LHCN-M2 (cell line): ENCODE measurements at regions not wholly inside any gene's neighbourhood (a gene's known extent, or its start where the extent isn't known, plus 50 kb on each side); places are given as distances from the start of the nearest gene placed in this dataset.

Source experiments
- DNase-seq: peaks from one replicate; pipeline ENCODE4 v3.0.0-alpha.2; 2012; ENCODE audit warnings: low read depth

DNA sequence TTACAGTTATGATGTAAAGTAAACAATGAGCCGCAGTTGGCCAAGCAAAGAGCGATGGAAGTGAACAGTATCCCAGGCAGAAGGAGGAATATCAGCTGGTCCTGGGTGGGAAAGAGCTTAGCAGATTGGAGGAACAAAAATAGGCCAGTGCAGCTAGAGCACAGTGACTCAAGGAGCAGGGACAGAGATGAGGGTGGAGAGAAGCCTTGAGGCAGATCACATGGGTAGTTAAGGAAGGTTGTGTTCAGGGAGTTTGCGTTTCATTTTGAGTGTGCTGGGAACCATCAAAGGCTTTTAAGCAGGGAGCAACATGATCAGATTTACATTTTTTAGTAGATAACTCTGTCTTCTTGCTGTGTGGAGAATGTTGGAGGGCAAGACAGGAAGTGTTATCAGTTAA, 113.6 kb downstream of the OAT start:
- DNase-seq = no peak

DNA sequence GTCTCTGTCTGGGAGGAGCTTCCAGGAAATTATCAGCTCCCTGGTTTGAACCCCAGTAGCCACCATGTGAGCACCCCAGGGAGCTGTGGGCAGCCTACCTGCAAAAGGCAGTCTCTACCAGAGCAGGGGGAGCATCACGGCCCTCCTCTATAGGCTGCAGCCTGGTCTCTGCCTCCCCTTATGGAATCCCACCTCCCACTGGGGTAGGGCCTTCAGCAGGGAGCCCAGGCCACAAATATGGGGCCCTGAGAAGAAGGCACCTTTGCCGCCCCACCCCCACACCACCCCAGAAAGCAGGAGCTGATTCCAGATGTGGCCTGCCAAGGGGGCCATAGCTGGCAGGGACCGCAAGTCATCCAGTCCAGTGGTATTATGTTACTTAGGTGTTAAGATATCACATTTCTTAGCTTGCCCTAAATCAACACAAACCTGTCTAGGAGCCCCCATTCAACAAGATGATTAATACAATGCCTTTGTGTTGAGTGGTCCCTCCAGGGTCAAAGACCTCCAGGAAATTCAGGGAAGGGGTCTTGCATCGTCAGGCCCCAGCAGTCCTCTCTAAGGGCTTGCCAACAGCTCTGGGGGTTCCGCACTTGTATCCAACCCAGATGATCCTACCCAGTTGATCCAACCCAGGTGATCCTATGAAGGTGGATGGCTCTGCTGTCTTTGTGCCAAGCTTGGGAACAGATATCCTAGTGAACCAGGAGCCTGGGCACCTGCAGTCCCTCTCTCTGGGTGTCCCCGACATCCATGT, 114.9 kb downstream of the OAT start:
- no peak for DNase-seq

DNA sequence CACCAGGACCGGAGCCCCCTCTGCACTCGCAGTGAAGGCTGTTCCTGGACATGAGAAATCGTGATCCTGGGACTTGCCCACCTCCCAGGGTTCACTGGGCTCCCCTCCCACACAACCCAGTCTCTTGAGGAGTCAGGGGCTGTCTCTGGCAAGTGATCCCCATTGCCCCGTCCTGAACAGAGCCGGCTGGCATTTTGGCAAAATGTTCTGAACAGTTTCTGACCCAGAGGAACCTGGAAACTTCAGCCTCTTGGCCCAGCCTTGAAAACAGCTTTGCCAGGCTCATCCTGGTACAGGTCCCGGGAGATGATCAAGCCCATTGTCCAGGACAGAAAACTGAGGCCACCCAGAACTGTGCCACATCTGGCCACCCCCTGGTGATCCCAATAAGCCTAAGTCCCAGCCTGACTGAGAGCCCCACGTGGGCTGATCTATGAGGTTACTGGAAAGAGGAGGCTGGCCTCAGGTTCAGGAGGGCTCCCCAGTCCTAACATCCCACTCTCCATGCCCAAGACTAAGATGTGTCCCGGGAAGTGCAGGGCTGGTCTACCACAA, 115.7 kb downstream of the OAT start:
- DNase-seq = no peak

DNA sequence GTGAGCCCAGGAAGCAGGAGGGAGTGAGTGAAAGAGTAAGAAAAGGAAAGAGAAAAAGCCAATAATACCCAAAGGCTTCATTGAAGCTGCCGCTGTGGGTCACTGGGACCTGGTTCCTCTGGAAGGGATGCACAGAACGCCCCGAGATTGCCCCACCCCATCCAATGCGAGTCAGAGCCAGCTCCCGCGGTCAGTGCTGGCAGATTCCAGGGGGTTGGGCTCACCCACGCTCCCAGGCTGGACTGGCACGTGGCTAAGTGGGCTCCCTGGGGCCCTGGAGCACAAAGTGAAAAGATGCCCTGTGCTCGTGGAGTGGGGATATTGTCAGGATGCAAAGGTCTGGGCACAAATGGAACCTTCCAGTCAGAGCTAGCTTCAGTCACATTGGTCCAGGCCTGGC, 117.0 kb downstream of the OAT start:
- peak; percentile 69 for DNase-seq

DNA sequence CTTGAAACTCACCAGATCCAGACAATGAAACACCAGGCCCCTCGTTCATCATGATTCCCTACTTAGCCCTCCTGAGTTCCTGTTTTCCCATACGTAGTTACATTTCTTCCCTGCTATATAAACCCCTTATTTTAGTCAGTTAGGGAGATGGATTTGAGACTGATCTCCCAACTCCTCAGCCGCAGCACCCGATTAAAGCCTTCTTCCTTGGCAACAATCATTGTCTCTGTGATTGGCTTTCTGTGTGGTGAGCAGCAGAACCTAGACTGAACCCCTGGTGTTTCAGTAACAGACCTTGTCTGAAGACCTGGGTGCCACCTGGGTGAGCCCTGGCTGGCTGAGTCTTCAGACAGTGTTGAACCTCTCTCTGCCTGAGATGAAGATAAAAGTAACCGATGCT, 118.0 kb downstream of the OAT start:
- no peak for DNase-seq

DNA sequence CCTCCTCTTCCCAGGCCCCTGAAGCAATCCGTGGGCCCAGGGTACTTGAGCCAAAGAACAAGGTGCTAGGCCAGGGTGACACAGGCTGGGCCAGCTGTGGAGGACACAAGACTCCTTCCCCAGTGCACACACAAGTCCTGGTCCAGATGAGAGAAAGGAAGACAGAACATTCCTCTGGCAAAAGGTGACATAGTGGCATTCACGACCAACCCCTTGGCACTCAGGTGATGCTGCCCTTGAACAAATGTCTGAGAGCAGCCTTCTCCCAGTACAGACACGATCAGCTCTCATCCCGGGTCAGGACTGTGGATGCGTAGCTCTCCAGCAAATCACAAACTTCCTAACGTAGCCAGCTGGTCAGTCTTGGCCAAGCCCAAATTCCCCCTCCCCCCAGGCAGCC, 118.5 kb downstream of the OAT start:
- DNase-seq = no peak

DNA sequence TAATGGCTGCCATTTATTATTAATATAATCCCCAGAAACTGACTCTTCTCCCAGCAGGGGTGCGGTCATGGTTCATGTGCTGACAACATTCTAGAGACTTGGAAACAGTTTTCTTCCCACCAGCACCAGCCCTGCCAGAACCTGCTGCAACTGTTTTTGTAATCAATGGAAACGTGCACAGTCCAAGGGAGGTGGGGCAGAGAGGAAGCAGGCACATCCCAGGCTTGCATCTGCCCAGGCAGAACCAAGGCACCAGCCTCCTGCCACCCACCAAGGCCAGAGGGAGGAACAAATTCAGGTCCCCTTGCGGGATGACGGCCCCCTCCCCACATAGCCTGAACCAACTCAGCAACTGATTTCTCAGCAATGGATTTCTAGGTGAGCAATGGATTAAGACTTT, 119.0 kb downstream of the OAT start:
- no peak for DNase-seq

DNA sequence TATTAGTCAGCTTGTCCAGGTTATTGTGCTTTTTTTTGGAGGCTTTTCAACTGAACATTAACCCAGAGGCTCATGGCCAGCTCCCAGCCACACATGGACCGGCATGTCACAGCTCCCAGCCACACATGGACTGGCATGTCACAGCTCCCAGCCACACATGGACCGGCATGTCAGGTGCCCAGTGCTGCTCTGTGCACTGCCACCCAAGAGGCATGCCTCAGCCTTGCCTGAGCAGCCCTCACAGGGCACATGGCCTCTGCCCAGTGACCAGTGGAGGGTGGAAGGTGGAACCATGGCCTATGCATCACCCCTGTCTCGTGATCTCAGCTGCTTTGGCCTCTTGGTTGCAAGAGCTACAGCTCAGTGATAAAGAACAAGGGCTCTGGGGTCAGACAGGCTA, 119.8 kb downstream of the OAT start:
- DNase-seq = no peak

DNA sequence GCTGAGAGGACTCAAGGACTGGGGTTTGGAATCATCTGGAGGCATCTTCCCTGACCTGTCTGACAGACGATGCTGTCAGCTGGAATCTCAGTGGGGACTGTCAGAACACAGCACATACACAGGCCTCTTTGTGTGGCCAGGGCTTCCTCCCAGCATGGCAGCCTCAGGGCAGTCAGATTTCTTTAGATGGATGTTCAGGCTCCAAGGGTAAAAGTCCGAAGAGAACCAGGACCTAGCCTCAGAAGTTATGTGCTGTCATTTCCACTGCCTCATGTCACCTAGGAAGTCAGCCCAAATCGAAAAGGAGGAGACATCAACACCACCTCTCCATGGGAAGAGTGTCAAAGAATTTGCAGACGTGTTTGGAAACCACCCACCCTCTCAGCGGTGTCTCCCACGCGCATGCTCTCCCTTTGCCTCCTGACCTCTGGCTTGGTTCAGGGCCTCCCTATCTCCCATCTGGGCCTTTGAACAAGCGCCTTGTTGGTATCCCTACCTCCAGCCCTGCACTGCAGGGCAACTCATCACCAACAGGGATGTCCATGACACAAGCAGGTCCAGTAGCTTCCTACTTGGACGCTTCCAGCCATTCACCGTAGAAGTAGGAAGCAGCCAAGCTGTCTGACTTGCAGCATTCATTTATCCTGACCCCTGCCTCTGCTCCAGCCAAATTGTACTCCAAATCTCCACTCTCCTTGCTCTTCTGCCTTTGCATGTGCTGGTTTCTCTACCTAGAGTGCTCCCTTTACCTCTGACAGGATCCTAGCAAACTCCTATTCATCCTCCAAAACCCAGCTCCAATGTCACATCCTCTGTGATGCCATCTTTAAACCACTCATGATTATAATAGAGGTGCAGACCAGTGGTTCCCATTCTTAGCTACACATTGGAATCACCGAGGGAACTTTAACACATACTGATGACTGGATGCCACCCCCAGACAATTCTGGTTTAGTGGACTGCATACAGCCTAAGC, 121.6 kb downstream of the OAT start:
- no peak for DNase-seq

DNA sequence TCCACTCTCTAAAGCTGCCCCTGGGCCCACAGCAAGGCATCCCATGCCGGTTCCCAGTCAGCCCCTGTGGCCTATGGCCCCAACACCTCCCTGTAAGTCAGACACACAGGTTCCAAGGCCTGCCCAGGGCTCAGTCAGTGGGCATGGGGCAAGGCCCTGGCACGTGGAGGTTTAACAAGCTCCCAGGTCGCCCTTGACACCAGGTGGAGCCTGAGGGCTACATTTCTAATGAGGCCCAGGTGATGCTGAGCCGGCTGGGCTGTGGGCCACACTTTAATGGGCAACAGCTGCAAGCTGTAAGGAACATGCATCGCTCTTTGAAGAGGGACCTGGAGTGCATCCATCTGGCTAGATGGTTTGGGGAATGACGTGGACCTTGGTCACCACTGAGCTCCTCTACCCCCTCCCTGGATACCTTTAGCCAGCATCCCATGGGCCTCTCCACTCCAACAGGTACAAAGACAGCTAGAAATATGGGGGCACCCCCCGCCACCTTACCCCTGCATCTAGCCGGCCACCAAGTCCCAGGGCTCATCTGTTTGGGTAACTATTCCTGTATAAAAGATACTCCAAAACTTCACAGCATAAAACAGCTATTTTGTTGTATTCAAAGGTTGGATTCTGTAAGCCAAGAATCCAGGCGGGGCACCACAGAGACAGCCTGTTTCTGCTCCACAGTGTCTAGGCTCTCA, 122.5 kb downstream of the OAT start:
- peak; percentile 44 for DNase-seq

DNA sequence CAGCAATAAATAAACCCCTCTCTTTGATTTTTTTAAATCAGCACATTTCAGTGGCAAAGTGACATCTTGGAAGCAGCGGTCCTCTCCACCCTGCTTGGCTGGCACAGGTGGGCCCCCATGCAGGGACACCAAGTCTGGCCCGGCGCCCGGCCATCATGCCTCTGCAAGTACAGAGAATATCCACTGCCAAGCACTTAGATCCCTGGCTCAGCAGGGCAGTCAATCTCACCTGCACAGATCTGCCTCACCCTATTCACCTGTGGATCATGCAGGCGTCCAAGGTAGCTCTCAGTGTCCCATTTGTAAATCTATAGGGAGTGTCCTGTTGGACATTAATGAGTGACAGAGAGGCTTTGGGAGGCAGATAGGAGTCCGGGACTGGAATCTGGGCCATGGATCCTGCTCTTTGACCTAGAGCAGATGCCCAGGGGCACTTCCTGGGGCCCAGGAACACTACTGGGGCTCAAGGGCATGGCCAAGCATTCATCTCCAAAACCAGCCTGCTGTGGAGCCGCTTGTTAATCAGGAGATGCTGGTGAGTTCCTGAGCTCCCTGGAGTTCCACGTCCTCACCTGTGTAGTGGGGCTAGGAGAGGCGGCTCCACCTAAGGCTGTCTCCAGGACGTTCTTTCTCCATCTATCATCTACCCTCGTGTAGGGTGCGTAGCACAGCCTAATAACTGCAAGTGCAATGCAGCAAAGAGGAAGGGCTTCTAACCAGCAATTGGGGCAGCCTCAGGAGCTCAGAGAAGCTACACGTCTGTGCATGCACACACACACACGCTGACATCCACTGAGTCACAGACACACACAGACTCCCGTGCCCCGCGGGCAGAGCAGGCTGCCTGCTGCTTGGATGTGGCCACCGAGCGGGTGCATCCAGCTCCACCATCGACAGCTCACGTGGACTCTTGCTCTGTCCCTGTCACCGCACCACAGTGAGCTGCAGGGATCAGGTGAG, 123.6 kb downstream of the OAT start:
- no peak for DNase-seq

DNA sequence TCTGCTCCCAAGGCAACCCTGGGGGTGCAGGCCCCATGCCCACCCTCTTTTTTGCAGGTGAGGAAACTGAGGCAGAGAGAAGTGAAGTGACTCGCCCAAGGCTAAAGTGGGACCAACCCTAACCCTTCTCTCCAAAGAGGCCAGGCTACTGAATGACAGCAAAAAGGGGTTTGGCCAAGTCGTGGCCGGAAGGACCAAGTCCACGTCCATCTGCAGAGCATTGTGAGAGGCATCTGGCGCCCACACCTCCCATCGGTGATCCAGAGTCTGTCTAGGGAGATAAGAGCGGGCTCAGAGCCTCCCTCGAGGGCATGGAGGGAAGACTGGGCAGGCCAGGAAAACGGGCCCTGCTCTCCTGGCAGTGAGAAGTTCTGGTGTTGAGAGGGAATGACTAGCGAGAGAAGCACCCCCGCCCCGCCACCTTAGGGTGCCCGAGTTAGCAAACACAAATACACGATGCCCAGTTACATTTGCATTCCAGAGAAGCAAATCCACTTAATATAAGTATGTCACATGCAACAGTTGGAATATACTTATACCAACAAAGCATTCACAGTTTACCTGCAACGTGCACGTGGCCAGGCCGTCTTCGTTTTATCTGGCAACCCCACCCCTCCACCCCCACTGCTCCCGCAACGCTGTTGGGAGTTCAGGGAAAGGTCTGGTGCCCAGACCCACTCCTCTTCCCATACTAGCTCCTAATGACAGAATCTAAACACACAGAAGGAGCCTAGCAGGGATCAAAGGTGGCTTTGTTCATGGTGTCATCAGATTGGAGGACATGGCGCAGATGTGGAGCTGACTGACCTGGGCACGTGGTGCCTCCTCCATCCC, 124.9 kb downstream of the OAT start:
- DNase-seq = no peak

DNA sequence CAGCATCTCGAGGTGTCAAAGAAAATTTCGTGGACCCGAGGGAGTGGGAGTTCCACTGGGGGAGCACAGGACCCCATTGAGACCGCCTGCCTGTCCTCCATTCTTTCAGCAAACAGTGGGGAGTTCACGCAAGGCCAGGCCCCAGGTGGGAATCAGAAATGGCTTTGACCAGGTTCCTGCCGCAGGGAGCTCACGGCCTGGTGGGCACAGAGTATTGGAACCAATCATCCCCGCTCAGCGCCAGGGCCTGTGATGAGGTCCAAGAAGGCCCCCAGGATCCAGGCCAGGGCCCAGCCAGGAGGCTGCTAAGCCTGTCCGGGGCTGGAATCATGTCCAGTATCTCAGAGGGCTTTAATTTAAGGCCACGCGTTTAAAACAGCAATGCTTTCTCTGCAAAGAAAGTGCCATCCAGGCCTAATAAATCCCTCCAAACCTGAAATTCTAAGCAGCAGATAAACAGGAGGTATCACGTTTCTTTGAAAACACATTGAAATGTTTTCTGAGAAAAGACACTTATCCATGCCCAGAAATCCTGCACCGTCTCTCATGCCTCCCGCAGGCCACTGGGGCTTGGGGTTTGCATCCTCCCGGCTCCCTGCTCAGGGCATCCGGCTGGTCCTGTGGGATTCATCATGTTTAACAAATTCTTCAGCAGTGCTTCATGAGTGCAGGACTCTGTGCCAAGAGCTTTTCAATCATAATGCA, 125.7 kb downstream of the OAT start:
- peak; percentile 86 for DNase-seq

DNA sequence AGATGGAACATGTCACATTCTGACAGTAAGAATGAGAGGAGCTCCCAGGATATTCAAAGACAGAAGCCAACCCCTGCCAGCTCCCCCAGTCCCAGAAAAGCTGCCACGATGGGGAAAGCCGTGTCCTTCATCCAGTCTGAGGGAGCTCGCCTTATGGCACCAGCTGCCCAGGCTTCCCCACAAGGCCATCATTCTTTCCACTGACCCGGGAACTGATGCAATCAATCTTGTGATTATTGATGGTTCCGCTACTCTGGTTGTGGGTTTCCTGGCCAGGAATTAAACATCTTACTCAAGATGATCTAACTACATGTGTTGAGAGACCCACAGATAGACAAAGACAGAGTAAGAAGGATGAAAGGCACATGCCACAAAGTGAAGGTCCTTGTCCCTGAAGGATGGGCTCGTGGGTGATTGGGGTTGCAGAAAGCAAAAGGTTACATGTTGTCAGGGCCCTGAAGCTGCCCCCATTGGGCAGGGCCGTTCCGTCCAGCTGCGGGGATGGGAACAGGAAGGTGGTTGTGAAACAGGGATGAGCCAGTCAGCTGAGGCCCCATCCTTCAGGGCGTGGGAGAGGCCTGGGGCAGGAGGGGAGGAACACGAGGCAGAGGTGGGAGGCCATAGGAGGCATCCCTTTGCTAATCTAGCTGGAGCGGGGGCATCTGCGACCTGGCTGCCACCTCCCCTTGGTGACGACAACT, 127.6 kb downstream of the OAT start:
- no peak for DNase-seq

DNA sequence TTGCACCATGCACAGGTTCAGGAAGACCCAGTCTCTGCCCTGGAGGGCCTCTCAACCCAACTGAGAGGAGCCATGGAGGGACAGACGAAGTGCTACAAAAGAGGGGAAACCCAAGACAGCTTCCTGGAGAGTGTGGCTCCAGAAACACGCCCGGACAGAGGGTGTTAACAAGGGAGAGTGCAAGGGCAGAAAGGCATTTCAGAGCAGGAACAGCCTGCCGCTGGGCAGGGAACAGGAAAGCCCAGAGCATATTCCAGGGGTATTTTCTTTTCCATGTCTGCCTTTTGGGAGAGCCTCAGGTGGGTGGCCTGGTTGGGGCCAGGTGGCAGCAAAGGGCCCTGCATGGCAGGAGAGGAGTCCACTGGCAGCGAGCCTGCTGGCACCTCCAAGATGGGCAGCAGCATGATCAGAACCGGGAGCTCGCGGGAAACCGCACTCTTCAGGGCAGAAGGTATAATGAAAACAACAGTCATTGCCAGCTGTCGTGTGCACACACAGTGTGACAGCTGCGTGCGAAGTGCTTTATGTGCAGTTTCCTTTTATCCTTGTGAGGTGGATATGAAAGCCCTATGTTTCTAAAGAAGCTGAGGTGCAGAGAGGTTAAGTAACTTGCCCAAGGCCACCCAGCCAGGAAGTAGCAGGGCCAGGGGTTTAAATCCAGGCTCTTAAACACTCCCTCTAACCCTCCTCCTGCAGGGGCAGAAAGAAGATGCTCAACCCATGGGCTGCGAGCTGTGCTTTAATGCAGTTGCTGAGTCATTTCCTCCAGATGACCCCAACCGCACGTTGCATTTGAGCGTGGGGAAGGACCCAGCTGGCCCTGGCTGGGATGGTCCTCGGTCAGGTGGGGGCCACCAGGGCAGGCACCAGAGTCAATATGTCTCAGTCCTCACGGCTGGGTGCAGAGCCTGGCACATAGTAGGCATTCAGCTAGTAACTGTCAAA, 128.6 kb downstream of the OAT start:
- peak; percentile 78 for DNase-seq

DNA sequence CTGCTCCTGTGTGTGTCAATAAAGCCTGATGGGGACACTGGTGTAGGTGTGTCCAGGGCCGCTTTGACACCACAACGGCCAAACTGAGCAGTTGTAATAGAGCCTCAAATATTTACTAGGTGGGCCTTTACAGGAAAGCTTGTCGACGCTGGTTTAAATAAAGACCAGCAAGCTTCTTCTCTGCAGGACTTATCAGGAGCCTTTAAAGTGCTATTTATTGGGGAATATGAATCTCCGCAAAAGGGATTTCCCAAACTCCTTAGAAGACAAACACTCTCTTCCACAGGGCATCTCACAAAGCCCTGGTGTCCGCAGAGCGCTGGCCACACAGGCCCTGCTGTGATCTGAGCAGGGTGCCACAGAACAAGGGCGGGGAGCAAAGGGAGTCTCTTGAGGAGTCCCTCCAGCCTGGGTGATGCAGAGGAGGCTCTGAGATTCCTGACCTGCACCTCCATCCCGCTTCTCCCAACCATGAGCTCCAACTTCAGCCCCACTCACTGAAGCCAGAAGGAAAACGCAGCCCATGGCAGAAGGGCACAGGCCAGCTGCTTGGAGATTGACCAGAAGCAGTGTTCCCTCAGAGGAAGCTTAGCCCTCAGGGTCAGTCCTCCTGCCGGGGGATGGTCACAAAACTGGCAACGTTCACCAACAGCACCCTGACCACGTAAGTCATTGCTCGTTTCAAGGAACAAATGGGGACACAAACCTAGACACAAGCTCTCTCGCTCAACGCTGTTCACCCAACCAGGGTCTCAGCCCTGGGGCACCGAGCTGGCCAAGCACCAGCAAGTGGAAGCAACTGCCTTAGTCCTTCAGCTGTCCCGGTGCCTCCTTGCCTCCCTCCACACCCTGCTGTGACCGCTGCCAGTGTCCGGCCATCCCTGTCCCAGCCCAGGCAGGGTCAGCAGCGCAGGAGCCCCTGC, 129.5 kb downstream of the OAT start:
- DNase-seq = no peak
